ENCODE measurements at regions not wholly inside any gene's neighbourhood (a gene's known extent, or its start where the extent isn't known, plus 50 kb on each side); places are given as distances from the start of the nearest gene placed in this dataset.

DNA sequence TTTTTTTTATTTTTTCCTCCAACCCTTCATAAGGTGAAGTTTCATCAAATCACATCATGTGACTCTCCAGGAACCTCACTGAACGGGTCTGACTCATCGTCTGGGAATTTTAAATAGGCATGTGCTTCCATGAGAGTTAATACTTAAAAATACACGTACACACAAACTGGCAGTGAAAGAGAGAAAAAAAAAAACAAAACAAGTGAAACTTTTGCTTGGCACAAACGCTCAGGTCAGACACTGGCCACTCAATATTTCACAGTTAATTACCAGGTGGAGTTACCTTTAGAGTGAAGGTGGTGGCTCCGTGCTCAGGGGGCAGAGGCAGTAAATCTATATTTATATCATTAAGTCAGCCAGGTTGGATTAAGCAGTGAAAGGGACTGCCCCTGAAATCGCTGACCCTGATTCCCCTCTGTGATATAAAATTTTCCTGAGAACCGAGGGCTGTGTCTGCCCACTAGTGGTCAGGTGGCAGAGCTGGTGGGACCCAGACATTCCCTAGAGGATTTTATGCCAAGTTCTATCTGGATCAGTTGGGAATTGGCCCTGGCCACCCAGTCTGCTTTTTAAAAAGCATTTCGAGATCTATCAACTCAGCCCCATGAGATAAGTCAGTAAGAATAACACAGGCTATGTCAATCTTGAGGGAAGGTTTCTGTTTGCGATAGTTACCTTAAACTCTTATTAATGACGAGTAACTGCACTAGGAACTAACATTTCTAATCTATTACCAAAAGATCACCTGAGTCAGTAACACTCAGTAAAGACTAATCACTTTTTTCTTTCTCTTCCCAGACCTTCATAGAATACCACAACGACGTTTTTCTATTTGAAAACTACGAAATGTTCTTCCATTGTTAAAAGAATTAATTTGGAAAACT is 259.1 kb downstream of the HDGFL1 start:
- FAIRE-seq (no peak), DNase-seq (ENCODE audit: low read depth) (peak; percentile 99)
- peak; percentile 75 for TF ChIP-seq CTCF (IDR thresholded peaks at IDR 0.05; ENCODE audit: insufficient read depth, low read length, severe bottlenecking)
- peak overlapping the region; percentile 13 for H3K4me3 ChIP-seq (ENCODE audit: low read depth, low read length)
- no peaks in the 10 kb centered on the region for H3K36me3 ChIP-seq (ENCODE audit: control insufficient read depth, insufficient read depth, low read length)
- no peaks in the 10 kb centered on the region for H3K27me3 ChIP-seq (ENCODE audit: control insufficient read depth, insufficient read depth, low read length)

- no peak for TF ChIP-seq CTCF (IDR thresholded peaks at IDR 0.05; ENCODE audit: insufficient read depth, low read length, severe bottlenecking)
- Histone ChIP-seq H3K36me3 (ENCODE audit: control insufficient read depth, insufficient read depth, low read length) (no peaks in the 10 kb centered on the region), H3K4me3 (ENCODE audit: low read depth, low read length) (no peak overlapping the region), H3K27me3 (ENCODE audit: control insufficient read depth, insufficient read depth, low read length) (no peaks in the 10 kb centered on the region)
- FAIRE-seq (no peak), DNase-seq (ENCODE audit: low read depth) (peak; percentile 95)
These were observed 259.7 kb downstream of the HDGFL1 start for GRCh38 chr6:22829070-22829469.

GRCh38 chr6:22830463-22830862 is 261.1 kb downstream of the HDGFL1 start:
- no peak for FAIRE-seq

GRCh38 chr6:22833191-22833590 is 263.8 kb downstream of the HDGFL1 start:
- DNase-seq (ENCODE audit: low read depth) (no peak), FAIRE-seq (no peak)
- Histone ChIP-seq H3K27me3 (ENCODE audit: control insufficient read depth, insufficient read depth, low read length) (no peaks in the 10 kb centered on the region), H3K4me3 (ENCODE audit: low read depth, low read length) (no peak overlapping the region), H3K36me3 (ENCODE audit: control insufficient read depth, insufficient read depth, low read length) (no peaks in the 10 kb centered on the region)
- TF ChIP-seq CTCF (IDR thresholded peaks at IDR 0.05; ENCODE audit: insufficient read depth, low read length, severe bottlenecking): no peak

More at GRCh38 chr6:22830463-22830862, 261.1 kb downstream of the HDGFL1 start:
- Histone ChIP-seq H3K4me3 (ENCODE audit: low read depth, low read length) (no peak overlapping the region), H3K36me3 (ENCODE audit: control insufficient read depth, insufficient read depth, low read length) (no peaks in the 10 kb centered on the region), H3K27me3 (ENCODE audit: control insufficient read depth, insufficient read depth, low read length) (no peaks in the 10 kb centered on the region)
- TF ChIP-seq CTCF (IDR thresholded peaks at IDR 0.05; ENCODE audit: insufficient read depth, low read length, severe bottlenecking): no peak
- DNase-seq (ENCODE audit: low read depth): peak; percentile 51

- no peaks in the 10 kb centered on the region for H3K36me3 ChIP-seq (ENCODE audit: control insufficient read depth, insufficient read depth, low read length)
- no peak for FAIRE-seq
These were observed 269.0 kb downstream of the HDGFL1 start for GRCh38 chr6:22838345-22838744.

More at GRCh38 chr6:22838345-22838744, 269.0 kb downstream of the HDGFL1 start:
- no peak overlapping the region for H3K4me3 ChIP-seq (ENCODE audit: low read depth, low read length)
- H3K27me3 ChIP-seq (ENCODE audit: control insufficient read depth, insufficient read depth, low read length): no peaks in the 10 kb centered on the region
- no peak for DNase-seq (ENCODE audit: low read depth)
- no peak for TF ChIP-seq CTCF (IDR thresholded peaks at IDR 0.05; ENCODE audit: insufficient read depth, low read length, severe bottlenecking)

All from bronchial epithelial cell (primary cell).